ENCODE measurements at regions not wholly inside any gene's neighbourhood (a gene's known extent, or its start where the extent isn't known, plus 50 kb on each side); places are given as distances from the start of the nearest gene placed in this dataset.
"Not testable (repeated sequence)": the region's sequence is repeated elsewhere in the genome, so short reads cannot be mapped to it uniquely, and the experiment has no call there.

DNA sequence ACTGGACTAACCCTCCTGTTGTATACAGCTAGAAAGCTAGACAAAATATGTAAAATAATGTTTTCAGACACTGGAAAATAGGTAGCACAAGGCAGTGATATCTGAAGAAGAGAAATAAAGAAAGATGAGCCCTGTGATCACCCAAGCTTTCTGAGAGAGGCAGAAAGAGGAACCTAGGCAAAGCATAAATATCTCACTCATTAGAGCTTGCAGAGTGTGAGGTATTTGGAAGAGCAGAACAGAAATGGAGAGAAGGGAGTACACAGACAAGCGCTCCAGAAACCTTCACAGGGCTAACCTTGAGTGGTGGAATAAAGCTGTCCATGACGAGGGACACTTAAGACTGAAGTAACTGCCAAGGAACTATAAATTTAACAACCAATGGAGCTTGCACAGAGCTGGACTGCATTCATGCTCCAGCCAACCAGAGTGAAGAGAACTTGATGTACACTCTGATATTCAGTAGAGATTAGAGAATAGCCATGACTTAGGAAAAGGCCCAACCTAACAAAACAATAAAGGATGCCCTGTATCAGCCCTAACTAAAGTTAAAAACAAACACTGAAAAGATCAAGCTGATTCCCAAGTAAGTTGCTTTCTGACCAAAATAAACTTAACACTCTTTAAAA is 280.9 kb upstream of the STXBP5 start:
- H3K4me1 ChIP-seq = no peaks in the 10 kb centered on the region
- intact Hi-C loops (cut with DNase I) = no loop called here
- no peak for DNase-seq (ENCODE audit: low spot score in 2 of 2)

DNA sequence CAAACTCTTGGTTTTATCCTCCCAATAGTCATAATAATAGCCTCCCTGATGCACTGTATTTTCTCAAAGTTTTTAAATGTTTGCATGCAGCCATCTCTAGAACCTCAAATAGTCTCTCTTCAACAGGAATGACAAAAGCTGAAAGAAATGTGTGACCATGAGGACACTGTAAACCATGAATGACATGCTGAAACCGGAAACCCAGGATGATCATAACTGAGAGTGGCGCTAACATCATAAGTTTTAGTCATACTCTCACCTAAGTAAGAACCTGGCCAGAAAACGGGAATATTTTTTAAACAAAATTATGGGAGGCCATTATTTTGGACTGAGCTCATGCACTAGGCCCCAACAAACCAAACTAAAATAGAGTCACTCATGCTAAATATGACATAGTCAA is 278.4 kb upstream of the STXBP5 start:
- TF ChIP-seq, protein P1, sequence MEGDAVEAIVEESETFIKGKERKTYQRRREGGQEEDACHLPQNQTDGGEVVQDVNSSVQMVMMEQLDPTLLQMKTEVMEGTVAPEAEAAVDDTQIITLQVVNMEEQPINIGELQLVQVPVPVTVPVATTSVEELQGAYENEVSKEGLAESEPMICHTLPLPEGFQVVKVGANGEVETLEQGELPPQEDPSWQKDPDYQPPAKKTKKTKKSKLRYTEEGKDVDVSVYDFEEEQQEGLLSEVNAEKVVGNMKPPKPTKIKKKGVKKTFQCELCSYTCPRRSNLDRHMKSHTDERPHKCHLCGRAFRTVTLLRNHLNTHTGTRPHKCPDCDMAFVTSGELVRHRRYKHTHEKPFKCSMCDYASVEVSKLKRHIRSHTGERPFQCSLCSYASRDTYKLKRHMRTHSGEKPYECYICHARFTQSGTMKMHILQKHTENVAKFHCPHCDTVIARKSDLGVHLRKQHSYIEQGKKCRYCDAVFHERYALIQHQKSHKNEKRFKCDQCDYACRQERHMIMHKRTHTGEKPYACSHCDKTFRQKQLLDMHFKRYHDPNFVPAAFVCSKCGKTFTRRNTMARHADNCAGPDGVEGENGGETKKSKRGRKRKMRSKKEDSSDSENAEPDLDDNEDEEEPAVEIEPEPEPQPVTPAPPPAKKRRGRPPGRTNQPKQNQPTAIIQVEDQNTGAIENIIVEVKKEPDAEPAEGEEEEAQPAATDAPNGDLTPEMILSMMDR (IDR thresholded peaks at IDR 0.05) = no peak
- no peaks in the 10 kb centered on the region for H3K9me3 ChIP-seq
- H3K36me3 ChIP-seq = no peaks in the 10 kb centered on the region
- intact Hi-C loops (cut with DNase I) = no loop called here
- no peaks in the 10 kb centered on the region for H3K4me1 ChIP-seq
- DNase-seq (ENCODE audit: low spot score in 2 of 2) = no peak
- no peak overlapping the region for H3K27ac ChIP-seq
- H3K27me3 ChIP-seq = no peaks in the 10 kb centered on the region
- H3K4me3 ChIP-seq = no peak overlapping the region

More for the DNA sequence above, 280.9 kb upstream of the STXBP5 start:
- H3K27me3 ChIP-seq = no peaks in the 10 kb centered on the region
- H3K4me3 ChIP-seq = no peak overlapping the region
- H3K9me3 ChIP-seq = no peaks in the 10 kb centered on the region
- H3K27ac ChIP-seq = no peak overlapping the region
- TF ChIP-seq, protein P1 (IDR thresholded peaks at IDR 0.05) = no peak
- no peaks in the 10 kb centered on the region for H3K36me3 ChIP-seq

DNA sequence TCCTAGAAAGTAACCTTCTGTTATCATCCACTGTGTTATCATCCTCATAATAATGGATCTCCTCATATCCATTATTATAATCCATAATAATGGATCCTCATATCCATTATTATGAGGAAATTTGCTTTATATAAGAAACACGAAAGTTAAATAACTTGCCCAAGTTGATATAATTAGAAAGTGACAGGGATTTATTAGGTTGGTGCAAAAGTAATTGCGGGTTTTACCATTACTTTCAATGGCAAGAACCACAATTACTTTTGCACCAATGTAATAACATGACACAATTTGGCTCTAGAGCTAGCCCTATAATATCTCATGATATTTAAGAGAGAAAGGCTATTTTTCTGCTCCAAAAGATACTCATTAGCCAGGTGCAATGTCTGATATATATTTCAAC is 275.7 kb upstream of the STXBP5 start:
- Histone ChIP-seq H3K9me3 (no peaks in the 10 kb centered on the region), H3K36me3 (no peaks in the 10 kb centered on the region), H3K4me3 (no peak overlapping the region), H3K4me1 (no peaks in the 10 kb centered on the region), H3K27ac (no peak overlapping the region), H3K27me3 (no peaks in the 10 kb centered on the region)
- intact Hi-C loops (cut with DNase I) = no loop called here
- no peak for DNase-seq (ENCODE audit: low spot score in 2 of 2)
- TF ChIP-seq, protein P1 (IDR thresholded peaks at IDR 0.05) = no peak

DNA sequence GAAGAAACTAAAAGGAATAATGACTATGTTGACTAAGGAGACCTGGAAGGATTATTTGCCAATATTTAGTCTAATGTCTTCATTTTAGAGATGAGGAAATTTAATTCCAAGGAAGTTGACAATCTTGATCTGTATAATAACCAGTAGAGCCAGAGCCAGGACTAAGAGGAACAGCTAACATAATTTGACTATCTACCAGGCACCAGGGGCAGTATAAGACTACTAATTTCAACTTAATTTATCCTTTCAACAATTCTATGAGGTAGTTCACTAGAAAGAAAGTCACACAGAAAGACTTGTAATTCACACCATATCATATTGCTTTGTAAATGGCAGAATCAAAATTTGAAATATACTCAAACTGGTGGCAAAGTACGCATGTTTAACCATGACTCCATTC is 273.0 kb upstream of the STXBP5 start:
- TF ChIP-seq, protein P1 (IDR thresholded peaks at IDR 0.05) = no peak
- H3K9me3 ChIP-seq = no peaks in the 10 kb centered on the region
- DNase-seq (ENCODE audit: low spot score in 2 of 2) = no peak
- H3K36me3 ChIP-seq = no peaks in the 10 kb centered on the region
- no peaks in the 10 kb centered on the region for H3K27me3 ChIP-seq
- H3K27ac ChIP-seq = no peak overlapping the region
- no peaks in the 10 kb centered on the region for H3K4me1 ChIP-seq
- H3K4me3 ChIP-seq = no peak overlapping the region
- intact Hi-C loops (cut with DNase I) = no loop called here

DNA sequence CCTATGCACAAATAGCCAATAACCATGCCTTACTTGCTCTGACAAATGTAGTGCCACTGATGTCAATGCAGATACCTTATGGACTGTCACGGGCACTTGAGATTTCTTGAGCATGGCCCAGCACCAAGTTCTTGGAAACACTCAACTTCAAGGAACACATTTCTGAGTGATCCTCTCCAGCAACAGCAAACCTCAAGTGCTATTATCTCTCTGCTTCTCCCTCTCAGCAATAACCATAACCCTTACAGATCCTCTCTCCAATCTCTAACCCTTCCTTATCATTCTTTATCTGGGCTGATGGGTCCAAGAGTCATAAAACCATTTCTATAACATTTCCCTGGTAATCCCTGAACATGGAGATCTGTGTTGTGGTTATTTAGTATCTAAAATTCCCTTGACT is 266.9 kb upstream of the STXBP5 start:
- H3K27ac ChIP-seq = no peak overlapping the region
- intact Hi-C loops (cut with DNase I) = no loop called here
- TF ChIP-seq, protein P1 (IDR thresholded peaks at IDR 0.05) = no peak
- H3K36me3 ChIP-seq = no peaks in the 10 kb centered on the region
- no peaks in the 10 kb centered on the region for H3K4me1 ChIP-seq
- DNase-seq (ENCODE audit: low spot score in 2 of 2) = no peak
- no peaks in the 10 kb centered on the region for H3K9me3 ChIP-seq
- no peak overlapping the region for H3K4me3 ChIP-seq
- no peaks in the 10 kb centered on the region for H3K27me3 ChIP-seq

DNA sequence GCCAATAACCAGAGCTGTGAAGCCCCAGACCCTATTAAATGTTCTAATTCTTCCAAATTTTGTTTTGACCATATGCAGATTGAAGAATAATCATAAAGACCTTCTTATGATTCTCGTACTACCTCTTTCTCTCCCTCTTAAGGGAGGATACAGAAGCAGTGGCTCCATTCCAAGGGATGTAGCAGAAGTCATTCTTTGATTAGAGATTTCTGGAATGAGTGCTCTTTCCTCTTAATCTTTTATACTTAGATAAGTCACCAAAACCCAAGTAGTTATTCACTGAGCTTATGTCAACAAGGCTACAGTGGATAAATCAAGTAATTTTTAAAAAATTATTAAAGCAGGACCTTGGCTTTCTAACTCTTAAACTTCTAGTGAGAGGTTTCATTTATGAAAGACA is 266.0 kb upstream of the STXBP5 start:
- peaks cover 0 to 8% of the 10 kb centered on the region in 2 donors for H3K9me3 ChIP-seq
- intact Hi-C loops (cut with DNase I) = no loop called here
- TF ChIP-seq, protein P1 (IDR thresholded peaks at IDR 0.05) = no peak
- DNase-seq (ENCODE audit: low spot score in 2 of 2) = no peak
- H3K27me3 ChIP-seq = no peaks in the 10 kb centered on the region
- no peaks in the 10 kb centered on the region for H3K4me1 ChIP-seq
- no peak overlapping the region for H3K4me3 ChIP-seq
- H3K36me3 ChIP-seq = no peaks in the 10 kb centered on the region
- H3K27ac ChIP-seq = no peak overlapping the region

DNA sequence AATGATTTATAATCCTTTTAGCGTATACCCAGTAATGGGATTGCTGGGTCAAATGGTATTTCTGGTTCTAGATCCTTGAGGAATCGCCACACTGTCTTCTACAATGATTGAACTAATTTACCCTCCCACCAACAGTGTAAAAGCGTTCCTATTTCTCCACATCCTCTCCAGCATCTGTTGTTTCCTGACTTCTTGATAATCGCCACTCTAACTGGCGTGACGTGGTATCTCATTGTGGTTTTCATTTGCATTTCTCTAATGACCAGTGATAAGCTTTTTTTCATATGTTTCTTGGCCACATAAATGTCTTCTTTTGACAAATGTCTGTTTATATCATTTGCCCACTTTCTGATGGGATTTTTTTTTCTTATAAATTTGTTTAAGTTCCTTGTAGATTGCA is 264.8 kb upstream of the STXBP5 start:
- H3K4me3 ChIP-seq; H3K27me3 ChIP-seq; H3K27ac ChIP-seq; DNase-seq (ENCODE audit: low spot score in 2 of 2); H3K36me3 ChIP-seq; intact Hi-C loops (cut with DNase I); H3K4me1 ChIP-seq: not testable (repeated sequence)
- H3K9me3 ChIP-seq = peaks cover 0 to 10% of the 10 kb centered on the region in 2 donors

All from ascending aorta (tissue), 2 donors.